NOMO-1 (cell line): ENCODE measurements at regions not wholly inside any gene's neighbourhood (a gene's known extent, or its start where the extent isn't known, plus 50 kb on each side); places are given as distances from the start of the nearest gene placed in this dataset.
"Not testable (repeated sequence)": the region's sequence is repeated elsewhere in the genome, so short reads cannot be mapped to it uniquely, and the experiment has no call there.

Source experiments
- DNase-seq, 2 experiments: peaks; one replicate each; lab custom pipeline; 2025; ENCODE audit not compliant: unreplicated experiment in 2 of 2; lab: John Stamatoyannopoulos, UW

DNA sequence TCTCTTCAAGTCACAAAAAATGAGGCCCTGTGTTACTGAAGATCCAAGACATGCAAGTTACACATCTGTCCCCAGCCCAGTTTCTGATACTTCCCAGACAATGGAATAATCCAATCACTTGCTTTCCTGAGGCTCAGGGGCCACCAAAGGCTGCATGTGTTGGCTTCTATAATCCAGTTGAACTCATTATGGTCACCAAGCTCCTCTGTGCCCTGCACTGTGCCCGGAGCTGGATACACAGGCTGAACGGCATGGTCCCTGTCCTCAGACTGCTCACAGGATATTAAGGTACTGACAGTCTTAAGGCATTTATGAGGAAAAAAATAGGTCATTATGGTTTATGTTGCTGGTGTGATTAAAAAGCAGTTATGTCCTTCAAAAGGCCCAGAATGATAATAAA is 117.0 kb upstream of the SYT6 start:
- DNase-seq: no peak

- no peak for DNase-seq
Measured at GRCh38 chr1:114270282-114270681, 116.6 kb upstream of the SYT6 start.

- no peak for DNase-seq
Measured at GRCh38 chr1:114269539-114269938, 115.9 kb upstream of the SYT6 start.

GRCh38 chr1:114263343-114263742 is 109.7 kb upstream of the SYT6 start:
- DNase-seq: peak in 1 of 2 experiments; percentile 2

DNA sequence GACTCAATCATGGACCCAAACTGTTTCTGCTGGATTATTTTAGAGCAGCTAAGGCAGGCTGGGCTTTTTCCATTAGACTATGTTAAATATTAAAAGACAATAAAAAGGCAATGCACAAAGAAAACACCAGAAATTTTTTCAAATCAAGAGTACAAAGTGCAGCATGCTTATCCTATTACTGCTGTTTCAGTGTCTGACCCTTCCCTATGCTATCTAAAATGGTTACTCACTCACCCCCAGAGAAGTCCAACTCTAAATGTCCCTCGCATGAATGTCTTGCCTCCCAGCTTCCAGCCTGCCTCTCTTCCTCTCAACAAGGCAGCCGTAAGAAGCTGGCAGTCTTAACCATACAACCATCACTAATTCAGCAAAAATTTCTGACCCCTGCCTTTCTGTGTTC is 108.7 kb upstream of the SYT6 start:
- DNase-seq: no peak

- no peak for DNase-seq
Measured at GRCh38 chr1:114260805-114261484, 107.3 kb upstream of the SYT6 start.

GRCh38 chr1:114259511-114260160 is 106.0 kb upstream of the SYT6 start:
- DNase-seq: no peak

DNA sequence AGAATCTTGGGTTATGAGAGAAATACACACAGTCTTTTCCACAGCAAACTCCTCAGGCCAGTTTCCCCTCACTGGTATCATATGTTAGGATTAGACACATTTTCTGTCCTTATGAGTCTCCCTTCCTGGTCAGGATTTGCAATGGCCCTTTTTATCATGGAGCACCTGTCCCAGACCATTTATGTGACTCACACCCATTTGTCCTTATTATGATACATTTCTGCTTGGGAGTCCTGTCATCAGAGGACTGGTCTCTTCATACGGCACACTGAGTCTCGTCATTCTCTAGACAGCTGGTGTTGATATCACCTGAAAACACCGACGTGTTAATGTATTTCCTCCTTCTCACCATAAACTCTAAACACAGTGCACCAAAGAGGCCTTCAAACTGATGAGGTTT is 105.0 kb upstream of the SYT6 start:
- DNase-seq: no peak

DNA sequence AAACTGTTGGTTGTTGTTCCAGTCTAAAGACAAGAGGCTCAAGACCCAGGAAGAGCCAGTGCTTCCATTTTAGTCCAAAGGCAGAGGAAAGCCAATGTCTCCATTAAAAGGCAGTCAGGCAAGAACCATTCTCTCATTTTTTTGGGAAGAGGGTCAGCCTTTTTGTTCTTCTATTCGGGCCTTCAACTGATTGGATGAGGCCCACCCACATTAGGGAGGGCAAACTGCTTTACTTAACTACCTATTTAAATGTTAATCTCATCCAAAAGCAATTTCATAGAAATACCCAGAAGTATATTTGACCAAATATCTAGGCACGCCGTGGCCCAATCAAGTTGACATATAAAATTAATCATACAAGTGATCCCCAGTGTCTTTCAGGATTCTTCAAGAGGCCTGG is 104.4 kb upstream of the SYT6 start:
- no peak for DNase-seq

DNA sequence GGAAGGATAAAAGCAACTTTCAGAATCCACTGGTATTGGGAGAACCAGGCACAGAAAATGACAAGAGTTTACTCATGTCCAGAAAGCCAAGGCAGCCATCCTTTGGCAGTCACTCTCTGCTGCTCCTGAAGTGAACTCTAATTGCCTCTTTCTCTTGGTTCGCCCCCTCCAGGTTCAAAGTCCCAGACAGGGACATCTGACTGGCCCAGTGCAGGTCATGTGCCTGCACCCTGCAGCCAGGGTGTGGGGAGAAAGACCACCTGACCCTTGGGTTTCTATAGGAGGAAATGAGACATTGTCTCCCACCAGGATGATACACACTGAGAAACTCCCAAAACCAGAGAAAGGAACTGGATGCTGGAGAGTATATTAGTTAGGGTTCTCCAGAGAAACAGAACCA is 103.9 kb upstream of the SYT6 start:
- DNase-seq: no peak

DNA sequence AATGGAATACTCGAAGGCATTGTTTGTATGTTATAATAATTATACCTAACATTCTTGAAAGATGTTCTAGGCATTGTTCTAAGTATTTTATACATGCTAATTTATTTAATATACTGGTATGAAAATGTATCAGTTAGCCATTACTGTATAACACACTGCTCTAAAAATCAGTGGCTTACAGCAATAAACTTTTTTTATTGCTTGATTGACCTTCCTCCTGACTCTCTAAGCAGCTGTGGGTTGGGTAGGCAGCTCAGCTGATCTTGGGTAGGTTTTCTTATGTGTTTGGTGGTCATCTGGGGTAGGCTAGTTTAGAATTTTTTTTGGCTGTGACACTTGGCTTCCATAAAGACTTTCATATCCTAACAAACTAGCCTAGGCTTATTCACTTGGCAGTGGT is 100.2 kb upstream of the SYT6 start:
- DNase-seq: no peak

DNA sequence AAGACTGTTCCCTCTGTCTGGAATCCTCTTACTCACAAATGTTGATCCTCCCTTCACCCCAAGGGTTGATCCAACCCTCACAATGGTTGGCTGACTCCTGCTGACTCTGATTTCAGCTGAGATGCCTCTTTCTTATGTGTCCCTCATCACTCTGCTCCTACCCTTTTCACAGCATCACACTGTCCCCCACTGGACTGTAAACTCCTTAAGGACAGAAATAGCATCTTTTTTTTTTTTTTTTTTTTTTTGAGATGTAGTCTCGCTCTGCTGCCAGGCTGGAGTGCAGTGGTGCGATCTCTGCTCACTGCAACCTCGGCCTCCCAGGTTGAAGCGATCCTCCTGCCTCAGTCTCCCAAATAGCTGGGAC is 97.9 kb upstream of the SYT6 start:
- no peak for DNase-seq

DNA sequence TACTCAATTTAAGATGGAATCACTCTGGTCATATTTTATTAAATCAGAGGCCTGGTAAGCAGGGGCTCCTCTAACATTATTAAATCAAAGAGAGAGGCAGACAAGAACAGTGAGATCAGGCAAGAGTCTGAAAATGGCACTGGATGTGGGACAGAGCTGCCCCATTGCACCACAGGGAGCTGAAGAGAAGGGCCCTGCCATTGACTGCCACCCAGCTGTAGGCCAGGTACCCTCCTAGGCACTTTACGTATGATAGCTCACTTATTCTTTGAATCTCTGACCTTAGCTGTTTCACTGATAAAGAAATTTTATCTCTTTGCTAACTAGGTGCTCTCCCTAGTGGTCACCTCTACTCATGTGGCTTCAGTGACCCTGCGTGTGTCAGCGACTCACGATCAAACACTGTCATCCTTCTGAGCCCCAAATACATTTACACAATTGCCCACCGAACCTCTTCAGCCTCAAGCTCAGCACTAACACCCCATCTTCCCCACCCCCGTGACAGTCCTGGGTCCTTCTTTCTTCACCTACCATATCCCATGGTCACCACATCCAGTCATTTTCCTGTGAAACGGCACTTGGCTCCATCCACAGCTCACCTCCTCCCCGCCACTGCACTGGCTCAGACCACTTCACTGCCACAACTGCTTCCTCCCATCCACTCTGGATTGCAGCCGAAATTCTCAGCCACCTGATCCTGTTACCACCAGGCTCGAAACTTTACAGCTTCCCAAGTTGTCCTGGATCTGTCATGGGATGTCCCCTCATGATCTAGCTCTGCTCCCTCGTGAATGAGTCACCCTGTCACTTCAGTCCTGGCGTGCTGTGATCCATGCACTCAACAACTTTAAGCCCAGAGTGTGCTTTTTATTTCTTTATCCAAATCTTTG is 97.3 kb upstream of the SYT6 start:
- DNase-seq: no peak

- DNase-seq: no peak
Measured at GRCh38 chr1:114249691-114250090, 96.0 kb upstream of the SYT6 start.

DNA sequence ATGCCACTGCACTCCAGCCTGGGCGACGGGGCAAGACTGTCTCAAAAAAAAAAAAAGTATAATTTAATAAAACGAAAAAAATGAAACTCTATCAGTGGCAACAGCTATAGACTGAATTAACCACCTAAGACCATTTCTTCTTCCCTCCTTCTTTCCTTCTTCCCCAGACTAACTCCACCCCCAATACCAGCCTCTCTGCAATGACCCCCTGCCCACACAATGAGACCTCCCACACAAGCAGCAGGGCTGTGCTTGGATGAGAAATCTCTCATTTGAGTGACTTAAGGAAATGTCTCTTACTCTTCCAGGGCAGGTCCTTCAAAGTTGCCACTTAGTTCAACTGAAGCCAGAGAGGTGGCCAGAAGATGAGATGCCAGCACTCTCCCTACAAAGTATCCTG is 94.5 kb upstream of the SYT6 start:
- no peak for DNase-seq

DNA sequence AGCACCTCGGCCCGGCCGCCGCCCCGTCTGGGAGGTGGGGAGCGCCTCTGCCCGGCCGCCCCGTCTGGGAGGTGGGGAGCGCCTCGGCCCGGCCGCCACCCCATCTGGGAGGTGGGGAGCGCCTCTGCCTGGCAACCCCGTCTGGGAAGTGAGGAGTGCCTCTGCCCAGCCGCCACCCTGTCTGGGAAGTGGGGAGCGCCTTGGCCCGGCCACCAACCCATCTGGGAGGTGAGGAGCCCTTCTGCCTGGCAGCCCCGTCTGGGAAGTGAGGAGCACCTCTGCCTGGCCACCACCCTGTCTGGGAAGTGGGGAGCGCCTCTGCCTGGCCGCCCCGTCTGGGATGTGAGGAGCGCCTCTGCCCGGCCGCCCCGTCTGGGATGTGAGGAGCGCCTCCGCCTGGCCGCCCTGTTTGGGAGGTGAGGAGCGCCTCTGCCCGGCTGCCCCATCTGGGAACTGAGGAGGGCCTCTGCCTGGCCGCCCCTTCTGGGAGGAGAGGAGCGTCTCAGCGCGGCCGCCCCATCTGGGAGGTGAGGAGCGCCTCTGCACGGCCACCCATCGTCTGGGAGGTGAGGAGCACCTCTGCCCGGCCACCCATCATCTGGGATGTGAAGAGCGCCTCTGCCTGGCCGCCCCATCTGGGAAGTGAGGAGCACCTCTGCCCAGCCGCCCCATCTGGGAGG is 89.0 kb upstream of the SYT6 start:
- DNase-seq: not testable (repeated sequence)

DNA sequence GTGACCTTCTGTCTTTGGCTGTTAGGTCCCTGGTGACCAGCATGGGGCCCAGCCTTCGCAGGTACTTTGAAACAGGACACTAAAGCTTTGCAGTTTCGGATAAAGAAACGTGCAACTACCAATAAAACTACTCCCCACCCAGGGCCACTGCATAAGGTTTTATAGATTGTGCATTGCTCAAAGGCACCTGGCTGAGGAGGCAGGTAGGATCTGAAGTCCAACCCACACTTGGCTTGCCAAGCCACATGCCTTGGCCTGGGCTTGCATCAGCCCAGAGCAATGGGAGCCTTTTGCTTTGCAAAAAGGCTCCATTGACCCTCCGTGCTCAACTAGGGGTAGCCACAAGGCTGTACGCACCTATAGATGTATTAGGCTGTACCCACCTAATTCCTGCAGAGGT is 84.4 kb upstream of the SYT6 start:
- DNase-seq: no peak

GRCh38 chr1:114236517-114236916 is 82.8 kb upstream of the SYT6 start:
- no peak for DNase-seq

DNA sequence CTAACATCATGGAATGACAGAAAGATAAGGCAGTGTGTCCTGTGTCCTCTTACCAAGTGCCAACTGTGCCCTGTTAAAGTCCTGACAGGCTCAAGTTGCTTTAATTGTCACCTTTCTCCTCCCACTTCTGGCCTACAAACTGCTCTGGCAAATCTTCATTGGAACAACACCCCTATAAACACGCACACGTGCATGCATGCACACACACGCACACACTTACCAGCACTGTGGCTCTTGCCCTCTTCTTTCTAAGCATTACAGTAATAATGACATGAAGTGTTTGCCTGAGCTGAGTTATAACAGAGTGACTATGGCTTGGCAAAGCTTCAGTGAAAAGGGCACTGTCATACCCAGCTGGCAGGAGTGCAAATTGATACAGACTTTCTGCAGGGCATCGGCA is 82.3 kb upstream of the SYT6 start:
- no peak for DNase-seq

GRCh38 chr1:114235281-114235680 is 81.6 kb upstream of the SYT6 start:
- no peak for DNase-seq

DNA sequence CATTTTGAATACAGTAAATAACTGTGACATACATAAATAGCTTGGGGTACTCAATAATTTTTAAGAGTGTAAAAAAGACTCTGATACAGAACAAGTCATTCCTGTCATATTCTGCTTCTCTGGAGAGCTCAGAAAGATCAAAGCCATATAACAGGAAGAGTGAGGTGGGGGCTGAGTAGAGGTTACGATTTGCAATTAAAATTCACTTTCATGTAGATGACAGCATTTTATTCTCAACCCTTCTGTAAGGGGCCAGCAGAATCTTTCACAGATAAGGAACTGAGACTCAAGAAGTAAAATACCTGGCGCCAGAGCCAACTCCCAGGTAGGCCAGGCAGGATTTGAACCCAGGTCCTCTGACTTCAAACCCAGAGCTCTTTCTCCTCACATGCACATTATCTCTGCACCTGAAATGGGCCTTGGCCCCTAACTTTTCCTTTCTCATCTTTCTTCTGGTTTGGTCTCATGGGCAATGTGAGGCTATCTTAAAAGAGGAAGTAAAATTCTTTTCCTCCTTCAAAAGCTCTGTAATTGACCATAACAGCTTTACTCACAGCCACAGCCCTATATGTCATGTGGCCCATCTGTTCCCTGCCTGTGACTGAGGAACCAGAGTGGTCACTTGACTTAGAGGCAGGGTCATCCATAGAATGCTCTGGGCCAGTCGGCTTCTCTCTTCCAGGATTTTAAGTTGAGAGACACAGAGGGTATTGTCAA is 80.9 kb upstream of the SYT6 start:
- DNase-seq: peak; percentile 56 to 84
